Adrenal gland (tissue), 9 donors: ENCODE measurements at regions not wholly inside any gene's neighbourhood (a gene's known extent, or its start where the extent isn't known, plus 50 kb on each side); places are given as distances from the start of the nearest gene placed in this dataset.

ENCODE experiments used
- DNase-seq, 7 donors: peaks; one replicate each; pipeline ENCODE4 v3.0.0-alpha.2; 2019 to 2020
- H3K27ac ChIP-seq, 5 donors: fragments of 200-600 bp; sonication (generic) in 4 of 5; 1 replicate in 3 of 5; 2 replicates in 2 of 5; pipeline versions ENCODE4 v1.5.1 to v1.8.0; 2016 to 2020; ENCODE audit warnings: mild to moderate bottlenecking in 1 of 5
- H3K27me3 ChIP-seq: fragments of 200-600 bp; 2 replicates; pipeline ENCODE4 v1.8.0; 2021
- H3K36me3 ChIP-seq, 2 donors: fragments of 200-600 bp; replicated peaks in 1 of 2; 1 replicate in 1 of 2; 2 replicates in 1 of 2; pipeline versions ENCODE4 v1.5.1 to v1.8.0; 2018 to 2022
- H3K4me1 ChIP-seq, 2 donors: fragments of 200-600 bp; replicated peaks in 1 of 2; 1 replicate in 1 of 2; 2 replicates in 1 of 2; pipeline versions ENCODE4 v1.5.1 to v1.8.0; 2018 to 2021
- H3K4me3 ChIP-seq, 4 donors: fragments of 200-600 bp; sonication (generic) in 3 of 4; one replicate each; pipeline ENCODE4 v1.5.1; 2016 to 2018
- H3K9me3 ChIP-seq, 3 donors: fragments of 200-600 bp; sonication (generic) in 1 of 3; replicated peaks in 1 of 3; 1 replicate in 2 of 3; 2 replicates in 1 of 3; pipeline versions ENCODE4 v1.5.1 to v1.8.0; 2016 to 2021
- CTCF ChIP-seq, 6 experiments: fragments of 450-650 bp in 4 of 6; fragments of 200-600 bp in 2 of 6; sonication (generic) in 1 of 6; IDR thresholded peaks; 1 replicate in 5 of 6; 2 replicates in 1 of 6; pipeline versions ENCODE4 v1.5.1 to v1.8.0; 2016 to 2021; ENCODE audit warnings: antibody characterized with exemption in 6 of 6, mild to moderate bottlenecking in 2 of 6, moderate library complexity in 1 of 6
- POLR2A ChIP-seq, 2 donors: fragments of 450-650 bp; IDR thresholded peaks; one replicate each; pipeline ENCODE4 v1.6.1; 2017; ENCODE audit warnings: antibody characterized with exemption in 2 of 2, mild to moderate bottlenecking in 2 of 2, moderate library complexity in 1 of 2
- WGBS, 4 donors: extraction: QIAGEN DNeasy Blood & Tissue Kit in 2 of 4; methylation state at CpG; one replicate each; pipeline versions ENCODE4 v1.1.5 to v1.1.7; 2013 to 2017; 5-methylcytosine and 5-hydroxymethylcytosine counted together
- intact Hi-C, 2 donors: fragments of 100-400 bp; cut with DNase I; formaldehyde crosslinking; loops; one replicate each; pipeline versions ENCODE4 v1.14.1 to v1.15.0; 2022 to 2023
- donor health status: healthy with polysubstance abuse.
- donor health status: Bipolar disorder and iron deficiency.
- donor health status: DM: yes; HTN: yes; CAD: no.
- donor health status: DM: no; HTN: no; CAD: no.
- donor health status: DM: no; HTN: no; CAD: no.

GRCh38 chr6:45763281-45763680, 252.4 kb downstream of the CLIC5 start:
- Histone ChIP-seq H3K36me3 (no peaks in the 10 kb centered on the region), H3K4me3 (no peak overlapping the region), H3K27me3 (no peaks in the 10 kb centered on the region), H3K9me3 (peaks cover 0 to 5% (median 0%) of the 10 kb centered on the region in 3 donors), H3K4me1 (no peaks in the 10 kb centered on the region), H3K27ac (no peak overlapping the region)
- TF ChIP-seq CTCF (IDR thresholded peaks at IDR 0.05) (no peak), POLR2A (IDR thresholded peaks at IDR 0.05) (no peak)
- intact Hi-C loops: no loop called here
- no peak for DNase-seq

DNA sequence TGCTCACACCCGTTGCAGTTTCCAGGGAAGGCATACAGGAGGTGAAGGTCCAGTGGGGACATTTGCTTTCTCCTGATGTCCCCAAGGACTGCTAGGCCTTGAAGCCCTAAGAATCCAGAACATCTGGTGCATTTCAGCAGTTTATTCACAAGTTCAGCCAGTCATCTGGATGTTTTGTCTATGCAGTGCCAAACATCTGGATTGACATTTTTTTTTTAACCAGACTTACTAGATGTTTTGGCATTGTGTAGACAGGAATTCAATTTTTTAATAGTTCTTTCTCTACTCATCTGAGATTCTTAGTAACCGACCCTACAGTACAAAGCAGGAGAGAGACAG, 256.2 kb downstream of the CLIC5 start:
- no peak overlapping the region for H3K4me3 ChIP-seq
- H3K9me3 ChIP-seq: peaks cover 0 to 5% (median 0%) of the 10 kb centered on the region in 3 donors
- intact Hi-C loops: no loop called here
- 53 to 63% (median 58%) methylated on average over 2 of the region's 2 CpGs for WGBS, 4 donors
- H3K27me3 ChIP-seq: no peaks in the 10 kb centered on the region
- H3K4me1 ChIP-seq: no peaks in the 10 kb centered on the region
- no peak for TF ChIP-seq POLR2A (IDR thresholded peaks at IDR 0.05)
- no peak for TF ChIP-seq CTCF (IDR thresholded peaks at IDR 0.05)
- no peaks in the 10 kb centered on the region for H3K36me3 ChIP-seq
- H3K27ac ChIP-seq: no peak overlapping the region
- no peak for DNase-seq

GRCh38 chr6:45758787-45759471, 256.7 kb downstream of the CLIC5 start:
- intact Hi-C loops: no loop called here

GRCh38 chr6:45757443-45758130, 258.1 kb downstream of the CLIC5 start:
- Histone ChIP-seq H3K4me1 (no peaks in the 10 kb centered on the region), H3K27ac (no peak overlapping the region), H3K9me3 (no peaks in the 10 kb centered on the region), H3K27me3 (no peaks in the 10 kb centered on the region), H3K36me3 (no peaks in the 10 kb centered on the region), H3K4me3 (no peak overlapping the region)
- whole genome bisulfite sequencing, 4 donors: 72 to 95% (median 83%) methylated on average over 3 of the region's 3 CpGs
- TF ChIP-seq POLR2A (IDR thresholded peaks at IDR 0.05) (no peak), CTCF (IDR thresholded peaks at IDR 0.05) (no peak)
- intact Hi-C loops: no loop called here
- DNase-seq: no peak

More at GRCh38 chr6:45758787-45759471, 256.7 kb downstream of the CLIC5 start:
- no peak for TF ChIP-seq CTCF (IDR thresholded peaks at IDR 0.05)
- no peak for TF ChIP-seq POLR2A (IDR thresholded peaks at IDR 0.05)
- peaks cover 0 to 5% (median 0%) of the 10 kb centered on the region in 3 donors for H3K9me3 ChIP-seq
- DNase-seq: no peak
- H3K4me3 ChIP-seq: no peak overlapping the region
- WGBS, 4 donors: 73 to 80% (median 77%) methylated on average over 15 of the region's 15 CpGs
- no peaks in the 10 kb centered on the region for H3K27me3 ChIP-seq
- H3K36me3 ChIP-seq: no peaks in the 10 kb centered on the region
- H3K27ac ChIP-seq: no peak overlapping the region
- H3K4me1 ChIP-seq: no peaks in the 10 kb centered on the region
